Anterior cingulate cortex (tissue), 58 donors: ENCODE measurements at regions not wholly inside any gene's neighbourhood (a gene's known extent, or its start where the extent isn't known, plus 50 kb on each side); places are given as distances from the start of the nearest gene placed in this dataset.

ENCODE experiments used
- DNase-seq, 58 donors: peaks; one replicate each; lab custom pipeline; 2025; lab: John Stamatoyannopoulos, UW

GRCh38 chr2:144333143-144333555 is 186.8 kb downstream of the ZEB2 start:
- DNase-seq = no peak

GRCh38 chr2:144332356-144333142 is 187.4 kb downstream of the ZEB2 start:
- peak in 57 of 58 donors; percentile 39 to 97 (median 85) for DNase-seq

DNA sequence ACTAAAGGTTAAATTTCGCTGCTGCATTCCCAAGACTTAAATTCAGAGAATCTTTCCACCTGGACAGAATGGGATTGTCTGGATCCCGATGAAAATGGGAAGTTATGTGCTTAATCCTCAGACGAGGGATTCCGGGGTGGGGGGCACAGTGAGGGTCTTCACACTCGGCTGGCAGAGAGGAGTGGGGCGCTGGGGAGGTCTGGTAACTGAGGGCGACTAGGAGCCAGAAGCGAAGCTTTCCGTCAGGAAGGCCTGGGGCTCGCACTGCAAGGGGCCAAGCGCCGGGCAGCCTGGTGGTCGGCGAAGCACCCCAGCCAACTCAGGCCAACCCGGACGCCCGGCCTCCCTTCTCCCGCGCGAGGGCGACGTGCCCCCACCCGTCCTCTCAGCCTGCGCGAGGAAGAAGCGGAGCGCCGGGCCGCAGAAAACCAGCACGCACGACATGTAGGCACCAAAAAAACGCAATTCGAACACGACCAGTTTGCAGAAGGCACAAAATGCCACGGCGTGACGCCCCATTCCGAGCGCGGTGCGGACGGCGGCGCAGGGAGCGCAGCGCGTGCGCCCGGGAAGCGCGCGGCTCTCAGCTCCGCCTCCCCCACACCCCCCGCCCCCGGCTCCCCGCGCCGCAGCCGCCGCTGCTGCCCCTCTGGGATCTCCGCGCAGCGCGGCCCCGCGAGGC is 188.1 kb downstream of the ZEB2 start:
- peak in 28 of 58 donors; percentile 58 to 94 (median 82) for DNase-seq

DNA sequence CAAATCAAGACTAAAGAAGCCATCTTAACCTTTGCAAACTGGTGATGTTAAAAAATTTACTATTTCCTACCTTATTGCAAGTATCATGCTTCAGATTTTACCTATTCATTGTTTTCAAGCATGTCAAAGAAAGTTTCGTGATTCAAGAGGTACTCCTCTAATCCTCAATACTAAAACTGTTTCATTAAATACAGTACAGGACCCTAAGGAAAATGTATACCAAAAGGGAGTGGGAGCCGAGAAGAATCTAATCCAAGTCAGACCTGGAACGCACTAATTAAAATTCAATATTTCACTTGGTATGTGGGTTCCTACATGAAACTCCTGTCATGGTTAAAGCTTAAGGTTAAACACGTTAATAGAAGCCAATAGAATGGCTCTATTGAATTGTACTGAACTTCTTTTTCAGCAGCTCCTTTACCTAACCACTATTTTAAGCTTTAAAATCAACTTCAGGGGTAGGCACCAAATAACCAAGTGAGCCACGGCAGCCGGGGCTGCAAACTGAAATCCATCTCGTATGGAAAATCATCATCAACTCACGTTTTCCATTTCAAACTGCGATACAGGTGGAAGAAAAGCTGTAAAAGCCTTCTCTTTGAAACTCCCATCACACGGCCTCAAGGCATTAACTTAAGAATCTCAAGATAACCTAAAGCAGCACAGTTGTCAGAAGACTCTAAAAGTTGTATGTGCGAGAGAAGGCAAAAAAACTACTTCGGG is 188.8 kb downstream of the ZEB2 start:
- DNase-seq = no peak

DNA sequence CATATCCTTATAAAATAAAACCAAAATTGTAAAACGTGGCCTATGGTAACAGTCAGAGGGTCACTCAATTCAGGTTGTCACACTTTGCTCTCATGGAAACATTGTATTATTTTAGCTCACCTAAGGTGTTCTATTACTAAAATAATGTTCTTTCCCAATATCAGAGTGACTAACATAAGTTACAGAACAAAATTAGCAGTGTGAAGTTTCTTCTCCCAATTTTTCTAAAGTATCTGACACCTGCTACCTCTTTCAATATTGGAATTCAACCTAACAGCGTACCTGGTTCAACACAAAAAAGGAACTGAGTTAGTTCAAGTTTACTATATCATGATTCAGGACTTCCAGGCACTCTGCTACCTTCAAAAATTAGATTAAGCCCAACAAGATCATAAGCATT is 190.4 kb downstream of the ZEB2 start:
- DNase-seq = no peak

GRCh38 chr2:144328938-144329337 is 191.0 kb downstream of the ZEB2 start:
- no peak for DNase-seq

- DNase-seq = no peak
Measured at GRCh38 chr2:144326825-144327224, 193.1 kb downstream of the ZEB2 start.

GRCh38 chr2:144325086-144325485 is 194.8 kb downstream of the ZEB2 start:
- no peak for DNase-seq

DNA sequence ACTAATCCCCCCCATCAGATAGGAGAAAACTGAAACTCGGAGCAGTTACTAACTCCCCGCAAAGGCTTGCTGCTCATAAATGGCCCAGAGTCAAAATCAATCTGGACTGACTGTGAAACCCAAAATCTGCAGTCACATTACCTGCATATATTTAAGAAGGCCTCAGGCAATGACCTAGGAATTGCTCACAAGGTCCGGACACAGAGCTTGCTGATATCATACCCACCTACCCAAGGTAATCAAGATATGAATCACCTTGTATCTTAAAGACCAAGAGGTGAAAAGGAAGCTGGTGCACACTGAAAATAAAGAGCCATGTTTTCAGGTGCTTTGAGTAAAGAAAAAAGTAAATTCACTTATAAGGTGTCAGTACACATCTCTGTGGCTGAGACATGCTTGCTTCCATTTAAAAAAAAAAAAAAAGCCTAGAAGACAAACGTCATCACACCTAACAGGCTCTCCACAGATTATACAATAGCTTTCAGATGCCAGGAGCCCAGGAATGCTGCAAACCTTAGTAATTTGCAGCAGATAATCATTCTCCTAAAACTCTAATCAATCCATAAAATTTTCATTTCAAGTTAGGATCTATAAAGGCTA is 195.4 kb downstream of the ZEB2 start:
- no peak for DNase-seq

- no peak for DNase-seq
Measured at GRCh38 chr2:144323946-144324345, 196.0 kb downstream of the ZEB2 start.

DNA sequence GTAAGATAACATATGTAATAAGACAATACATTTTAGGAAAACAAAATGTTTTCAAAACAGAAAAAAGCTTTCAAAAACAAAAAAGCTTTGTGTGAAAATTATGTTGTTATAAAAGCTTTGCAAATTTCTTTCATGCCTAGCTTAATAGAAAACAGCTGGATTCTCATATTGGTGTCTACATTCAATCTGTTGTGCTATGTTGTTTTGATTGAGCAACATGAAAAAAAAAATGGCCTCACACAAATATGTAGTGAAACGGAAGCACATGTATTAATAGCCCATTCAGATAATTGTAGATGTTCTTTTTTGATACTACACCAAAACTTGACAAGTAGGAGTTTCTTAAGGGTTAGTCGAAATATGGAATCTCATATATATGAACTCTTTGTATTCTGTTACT is 197.5 kb downstream of the ZEB2 start:
- no peak for DNase-seq

DNA sequence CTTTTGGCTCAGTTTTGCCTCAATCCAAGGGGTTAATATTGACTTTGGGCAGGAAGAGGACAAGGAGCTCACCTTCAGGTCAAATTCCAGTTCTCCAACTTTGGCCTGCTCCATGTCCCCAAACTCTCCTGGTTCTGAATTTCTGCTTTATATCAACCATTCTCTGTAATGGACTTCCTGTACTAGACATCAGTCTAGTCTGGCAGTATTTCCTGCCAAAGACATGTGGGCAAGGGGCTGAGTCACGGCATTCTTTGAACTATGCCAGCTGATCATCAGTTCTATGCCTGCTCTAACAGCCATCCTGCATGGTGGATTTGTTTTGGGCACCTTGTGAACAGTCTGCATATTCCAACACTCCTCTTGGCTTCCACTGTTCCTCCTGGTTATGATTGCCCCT is 199.4 kb downstream of the ZEB2 start:
- peak in 8 of 58 donors; percentile 0 to 8 (median 1) for DNase-seq

DNA sequence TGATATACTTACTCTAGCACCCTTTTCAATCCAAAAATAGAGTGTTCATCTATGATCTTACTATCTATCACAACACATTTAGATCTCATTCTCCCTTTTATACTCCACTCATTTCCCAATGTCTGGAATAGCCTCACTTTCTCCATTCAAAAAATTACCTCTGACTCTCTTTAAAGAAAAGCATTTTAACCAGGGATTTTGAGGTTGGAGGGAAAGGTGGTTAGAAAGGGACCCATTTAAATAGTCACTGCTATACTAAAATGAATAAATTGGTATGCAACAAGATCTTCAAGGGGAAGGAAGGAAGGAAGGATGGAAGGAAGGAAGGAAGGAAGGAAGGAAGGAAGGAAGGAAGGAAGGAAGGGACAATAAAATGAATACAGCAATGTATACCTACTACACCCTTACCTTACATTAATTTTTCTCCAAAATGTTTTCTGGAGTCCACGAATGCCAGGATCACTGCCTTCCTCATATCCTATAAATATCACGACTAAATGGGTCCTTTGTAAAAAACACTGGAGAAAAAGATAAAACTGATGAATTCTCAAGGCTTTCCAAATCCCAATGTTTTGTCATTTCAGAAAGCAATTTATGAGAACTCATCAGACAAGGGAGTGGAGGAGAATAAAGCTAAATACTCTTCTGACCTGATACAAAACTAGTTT is 202.7 kb downstream of the ZEB2 start:
- DNase-seq = no peak

GRCh38 chr2:144310889-144311608 is 208.9 kb downstream of the ZEB2 start:
- DNase-seq = no peak

GRCh38 chr2:144310484-144310883 is 209.4 kb downstream of the ZEB2 start:
- no peak for DNase-seq

DNA sequence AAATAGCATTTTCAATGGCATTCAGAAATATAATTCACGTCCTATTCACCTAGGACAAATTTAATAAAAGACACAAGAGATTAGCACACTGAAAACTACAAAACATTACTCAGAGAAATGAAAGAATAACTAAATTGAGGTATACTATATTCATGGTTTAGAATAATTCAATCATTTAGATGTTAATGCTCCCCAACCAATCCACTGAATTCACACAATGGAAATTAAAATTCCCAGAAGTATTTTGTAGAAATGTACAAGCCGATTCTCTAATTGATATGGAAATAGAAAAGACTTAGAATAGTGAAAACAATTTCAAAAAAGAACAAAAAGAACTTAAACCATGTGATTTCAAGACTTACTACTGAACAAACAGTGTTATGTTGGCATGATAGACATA is 212.2 kb downstream of the ZEB2 start:
- no peak for DNase-seq

DNA sequence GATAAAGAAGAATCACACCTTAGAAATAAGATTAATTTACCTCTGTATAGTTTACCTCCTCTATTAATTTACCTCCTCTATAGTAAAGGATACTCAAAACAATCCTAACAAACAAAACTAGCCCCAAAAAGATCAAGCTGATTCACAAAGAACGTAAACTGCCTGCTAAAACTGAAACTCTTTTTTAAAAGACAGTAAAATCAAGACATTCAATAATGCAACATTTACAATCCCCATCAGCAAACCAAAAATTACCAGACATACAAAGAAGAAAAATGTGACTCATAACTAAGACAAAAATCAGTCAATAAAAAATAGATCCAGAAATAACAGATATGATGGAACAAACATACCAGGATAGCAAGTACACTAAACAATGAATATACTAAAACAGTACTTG is 215.7 kb downstream of the ZEB2 start:
- DNase-seq = no peak

DNA sequence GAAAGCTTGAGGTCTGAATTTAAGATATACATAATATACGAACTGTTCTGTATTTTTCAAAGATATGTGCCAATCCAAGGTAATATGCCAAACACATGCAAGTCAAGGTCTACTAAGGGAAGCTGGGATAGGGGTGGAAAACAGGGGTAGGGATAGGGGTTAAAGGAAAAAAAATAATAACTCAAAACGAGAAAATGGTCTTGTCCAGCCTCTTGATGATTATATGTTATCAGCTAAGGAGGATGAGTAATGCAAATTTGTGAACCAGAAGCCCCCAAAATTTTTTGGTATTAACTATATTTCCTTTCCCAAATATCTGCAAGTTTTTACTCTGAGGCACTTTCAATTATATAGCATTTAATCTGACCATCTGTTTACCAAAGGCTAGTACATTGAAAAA is 219.3 kb downstream of the ZEB2 start:
- DNase-seq = no peak

- no peak for DNase-seq
Measured at GRCh38 chr2:144290276-144290675, 229.6 kb downstream of the ZEB2 start.

- no peak for DNase-seq
Measured at GRCh38 chr2:144288438-144288837, 231.5 kb downstream of the ZEB2 start.
